Sigmoid colon (tissue), 6 donors: ENCODE measurements at regions not wholly inside any gene's neighbourhood (a gene's known extent, or its start where the extent isn't known, plus 50 kb on each side); places are given as distances from the start of the nearest gene placed in this dataset.

Experiments used
- DNase-seq: peaks from one replicate; pipeline ENCODE4 v3.0.0-alpha.2; 2019
- H3K27ac ChIP-seq, 4 donors: fragments of 200-600 bp; sonication (generic); one replicate each; pipeline ENCODE4 v1.5.1; 2016 to 2019; ENCODE audit warnings: mild to moderate bottlenecking in 1 of 4
- H3K27me3 ChIP-seq, 3 donors: fragments of 200-600 bp; sonication (generic); one replicate each; pipeline ENCODE4 v1.5.1; 2019; ENCODE audit warnings: mild to moderate bottlenecking in 1 of 3
- H3K36me3 ChIP-seq, 4 donors: fragments of 200-600 bp; sonication (generic); one replicate each; pipeline ENCODE4 v1.5.1; 2016 to 2019
- H3K4me1 ChIP-seq, 4 donors: fragments of 200-600 bp; sonication (generic); one replicate each; pipeline ENCODE4 v1.5.1; 2017 to 2019
- H3K4me3 ChIP-seq, 4 donors: fragments of 200-600 bp; sonication (generic); one replicate each; pipeline ENCODE4 v1.5.1; 2017 to 2019; ENCODE audit warnings: mild to moderate bottlenecking in 2 of 4, moderate library complexity in 1 of 4
- H3K9me3 ChIP-seq, 4 donors: fragments of 200-600 bp in 3 of 4; sonication (generic) in 3 of 4; one replicate each; pipeline versions ENCODE4 v1.5.1 to v1.6.1; 2013 to 2019
- CTCF ChIP-seq, 4 experiments: fragments of 450-650 bp in 3 of 4; fragments of 200-600 bp in 1 of 4; IDR thresholded peaks; one replicate each; pipeline ENCODE4 v1.5.1; 2016 to 2019; ENCODE audit warnings: antibody characterized with exemption in 4 of 4, mild to moderate bottlenecking in 3 of 4, moderate library complexity in 2 of 4
- EP300 ChIP-seq, 4 donors: sonication (generic); formaldehyde crosslinking; IDR thresholded peaks; one replicate each; pipeline ENCODE4 v1.6.1; 2017; ENCODE audit warnings: antibody characterized with exemption in 4 of 4
- POLR2A ChIP-seq, 2 donors: fragments of 450-650 bp; IDR thresholded peaks; one replicate each; pipeline ENCODE4 v1.6.1; 2016; ENCODE audit warnings: antibody characterized with exemption in 2 of 2, mild to moderate bottlenecking in 2 of 2, moderate library complexity in 2 of 2
- POLR2AphosphoS5 ChIP-seq, 4 donors: sonication (generic); formaldehyde crosslinking; IDR thresholded peaks; one replicate each; pipeline ENCODE4 v1.6.1; 2017; ENCODE audit warnings: antibody characterized with exemption in 4 of 4
- WGBS, 2 donors: extraction: QIAGEN DNeasy Blood & Tissue Kit; methylation state at CpG; one replicate each; pipeline ENCODE4 v1.1.7; 2013; 5-methylcytosine and 5-hydroxymethylcytosine counted together
- intact Hi-C: fragments of 100-400 bp; cut with DNase I; formaldehyde crosslinking; loops from one replicate; pipeline ENCODE4 v1.15.1; 2023
- donor health status: healthy with polysubstance abuse.
- donor health status: healthy.

GRCh38 chr13:109602356-109602755, 184.0 kb downstream of the IRS2 start:
- no peak overlapping the region for H3K4me3 ChIP-seq
- no peaks in the 10 kb centered on the region for H3K4me1 ChIP-seq
- intact Hi-C loops: no loop called here
- DNase-seq: no peak
- TF ChIP-seq POLR2AphosphoS5 (IDR thresholded peaks at IDR 0.05): no peak
- TF ChIP-seq CTCF (IDR thresholded peaks at IDR 0.05): no peak
- no peak for TF ChIP-seq POLR2A (IDR thresholded peaks at IDR 0.05)
- TF ChIP-seq EP300 (IDR thresholded peaks at IDR 0.05): no peak
- WGBS, 2 donors: 75 to 94% methylated on average over 5 of the region's 5 CpGs
- H3K27ac ChIP-seq: no peak overlapping the region
- H3K36me3 ChIP-seq: no peaks in the 10 kb centered on the region
- H3K9me3 ChIP-seq: no peaks in the 10 kb centered on the region
- H3K27me3 ChIP-seq: no peaks in the 10 kb centered on the region

GRCh38 chr13:109599901-109600657, 186.3 kb downstream of the IRS2 start:
- intact Hi-C loops: no loop called here
- no peaks in the 10 kb centered on the region for H3K36me3 ChIP-seq
- 87 to 88% methylated on average over 11 of the region's 11 CpGs for WGBS, 2 donors
- no peaks in the 10 kb centered on the region for H3K4me1 ChIP-seq
- no peak overlapping the region for H3K4me3 ChIP-seq
- TF ChIP-seq EP300 (IDR thresholded peaks at IDR 0.05) (no peak), CTCF (IDR thresholded peaks at IDR 0.05) (no peak), POLR2A (IDR thresholded peaks at IDR 0.05) (no peak), POLR2AphosphoS5 (IDR thresholded peaks at IDR 0.05) (no peak)
- H3K27me3 ChIP-seq: no peaks in the 10 kb centered on the region
- no peak overlapping the region for H3K27ac ChIP-seq
- no peak for DNase-seq
- no peaks in the 10 kb centered on the region for H3K9me3 ChIP-seq

DNA sequence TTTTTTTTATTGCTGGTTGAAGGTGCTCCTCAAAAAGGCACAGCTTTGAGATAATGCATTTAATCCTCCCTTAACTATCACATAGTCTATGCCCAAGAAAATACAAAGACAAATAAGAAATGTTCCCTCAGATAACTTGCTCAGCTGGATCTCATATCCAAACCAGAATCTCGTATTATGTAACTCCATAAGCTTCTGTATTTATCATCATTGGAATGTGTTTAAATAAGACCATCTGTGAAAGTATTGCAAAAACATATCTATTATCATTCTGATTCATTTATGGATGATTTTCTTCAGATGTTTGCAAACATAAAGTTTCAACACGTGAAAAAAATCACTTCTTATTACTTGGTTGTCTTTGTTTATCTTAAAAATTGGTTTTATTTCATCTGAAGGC, 190.9 kb downstream of the IRS2 start:
- no peak for TF ChIP-seq POLR2AphosphoS5 (IDR thresholded peaks at IDR 0.05)
- TF ChIP-seq EP300 (IDR thresholded peaks at IDR 0.05): no peak
- TF ChIP-seq POLR2A (IDR thresholded peaks at IDR 0.05): no peak
- no peak for TF ChIP-seq CTCF (IDR thresholded peaks at IDR 0.05)
- no peaks in the 10 kb centered on the region for H3K4me1 ChIP-seq
- intact Hi-C loops: no loop called here
- H3K27me3 ChIP-seq: no peaks in the 10 kb centered on the region
- no peak for DNase-seq
- no peaks in the 10 kb centered on the region for H3K36me3 ChIP-seq
- H3K4me3 ChIP-seq: no peak overlapping the region
- no peaks in the 10 kb centered on the region for H3K9me3 ChIP-seq
- 65 to 67% methylated on average over 2 of the region's 2 CpGs for WGBS, 2 donors
- no peak overlapping the region for H3K27ac ChIP-seq

DNA sequence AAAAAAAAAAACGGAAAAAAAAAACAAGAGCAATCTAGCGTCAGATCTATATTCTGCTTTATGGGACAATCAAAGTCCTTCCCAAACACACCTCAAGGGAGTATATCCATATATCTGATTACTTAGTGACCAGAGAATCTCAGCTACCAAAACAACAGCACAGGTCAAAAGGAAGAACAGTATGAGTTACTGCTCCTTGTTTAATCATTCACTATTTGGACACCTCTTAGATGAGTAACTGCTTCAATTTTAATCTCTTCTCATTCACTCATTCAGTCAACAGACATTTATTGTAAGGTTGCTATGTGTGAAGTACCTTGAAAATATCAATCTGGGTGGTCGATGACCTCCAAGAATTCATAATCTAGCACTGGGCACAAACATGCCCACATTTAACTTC, 193.2 kb downstream of the IRS2 start:
- intact Hi-C loops: no loop called here
- 18 to 62% methylated on average over 3 of the region's 3 CpGs for WGBS, 2 donors
- H3K4me1 ChIP-seq: no peaks in the 10 kb centered on the region
- H3K27ac ChIP-seq: no peak overlapping the region
- H3K4me3 ChIP-seq: no peak overlapping the region
- no peak for DNase-seq
- no peaks in the 10 kb centered on the region for H3K9me3 ChIP-seq
- no peak for TF ChIP-seq EP300 (IDR thresholded peaks at IDR 0.05)
- TF ChIP-seq POLR2A (IDR thresholded peaks at IDR 0.05): no peak
- no peak for TF ChIP-seq CTCF (IDR thresholded peaks at IDR 0.05)
- TF ChIP-seq POLR2AphosphoS5 (IDR thresholded peaks at IDR 0.05): no peak
- no peaks in the 10 kb centered on the region for H3K36me3 ChIP-seq
- H3K27me3 ChIP-seq: no peaks in the 10 kb centered on the region

DNA sequence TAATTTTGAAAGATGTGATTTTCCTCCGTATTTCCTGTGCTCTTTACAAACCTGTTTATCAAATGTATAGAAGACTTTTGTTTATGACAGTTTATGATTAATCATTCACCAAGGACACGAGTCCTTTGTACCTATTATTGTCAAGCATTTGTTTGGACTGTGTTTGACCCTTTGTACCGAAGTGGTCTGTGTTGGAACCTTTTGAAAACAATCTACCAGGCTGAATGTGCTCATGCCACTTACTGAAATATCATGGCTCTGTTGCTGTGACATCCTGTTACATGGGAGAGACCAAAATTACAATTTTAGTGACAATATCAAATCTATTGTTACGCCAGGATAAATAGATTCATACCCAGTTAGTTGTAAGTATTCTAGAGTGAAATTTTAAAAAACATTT, 193.6 kb downstream of the IRS2 start:
- no peak overlapping the region for H3K27ac ChIP-seq
- DNase-seq: no peak
- intact Hi-C loops: no loop called here
- no peaks in the 10 kb centered on the region for H3K27me3 ChIP-seq
- no peaks in the 10 kb centered on the region for H3K9me3 ChIP-seq
- no peaks in the 10 kb centered on the region for H3K4me1 ChIP-seq
- 10 to 54% methylated on average over 4 of the region's 4 CpGs for WGBS, 2 donors
- TF ChIP-seq POLR2AphosphoS5 (IDR thresholded peaks at IDR 0.05) (no peak), POLR2A (IDR thresholded peaks at IDR 0.05) (no peak), EP300 (IDR thresholded peaks at IDR 0.05) (no peak), CTCF (IDR thresholded peaks at IDR 0.05) (no peak)
- H3K4me3 ChIP-seq: no peak overlapping the region
- no peaks in the 10 kb centered on the region for H3K36me3 ChIP-seq
